ENCODE measurements at regions not wholly inside any gene's neighbourhood (a gene's known extent, or its start where the extent isn't known, plus 50 kb on each side); places are given as distances from the start of the nearest gene placed in this dataset.

GRCh38 chr1:30629501-30629900, 93.9 kb downstream of the MATN1 start:
- no peaks in the 10 kb centered on the region for H3K27me3 ChIP-seq (ENCODE audit: control insufficient read depth, insufficient read depth, low read length)
- no peak for DNase-seq
- no peaks in the 10 kb centered on the region for H3K36me3 ChIP-seq (replicated peaks; ENCODE audit: control insufficient read depth, insufficient read depth, low read length)
- H3K4me3 ChIP-seq (ENCODE audit: insufficient read depth, low read depth, low read length), result no peak overlapping the region

DNA sequence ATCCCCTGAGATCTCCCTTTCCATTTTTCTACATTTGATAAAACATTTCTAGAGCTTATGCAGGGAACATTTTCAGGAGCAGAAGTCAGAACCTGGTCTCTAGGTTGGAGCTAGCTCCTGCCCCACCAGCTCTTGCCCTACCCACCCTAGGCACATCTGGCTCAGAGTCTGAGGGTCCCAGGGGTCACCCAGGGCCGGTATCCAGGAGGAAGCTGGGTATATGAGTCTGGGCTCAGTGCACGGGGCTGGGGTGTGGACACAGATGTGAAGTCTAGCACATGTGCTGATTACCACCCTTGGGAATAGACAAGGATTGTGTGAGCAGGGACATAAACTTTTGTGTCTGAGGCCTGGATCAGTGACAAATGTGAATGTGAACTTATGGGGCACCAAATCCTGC, 95.4 kb downstream of the MATN1 start:
- H3K36me3 ChIP-seq (replicated peaks; ENCODE audit: control insufficient read depth, insufficient read depth, low read length), result no peaks in the 10 kb centered on the region
- DNase-seq, result no peak
- no peaks in the 10 kb centered on the region for H3K27me3 ChIP-seq (ENCODE audit: control insufficient read depth, insufficient read depth, low read length)
- no peak overlapping the region for H3K4me3 ChIP-seq (ENCODE audit: insufficient read depth, low read depth, low read length)

- Histone ChIP-seq H3K4me3 (ENCODE audit: insufficient read depth, low read depth, low read length) (no peak overlapping the region), H3K36me3 (replicated peaks; ENCODE audit: control insufficient read depth, insufficient read depth, low read length) (no peaks in the 10 kb centered on the region), H3K27me3 (ENCODE audit: control insufficient read depth, insufficient read depth, low read length) (no peaks in the 10 kb centered on the region)
- no peak for DNase-seq
Measured at GRCh38 chr1:30627206-30627605, 96.2 kb downstream of the MATN1 start.

GRCh38 chr1:30623431-30623830, 100.0 kb downstream of the MATN1 start:
- DNase-seq, result no peak
- H3K36me3 ChIP-seq (replicated peaks; ENCODE audit: control insufficient read depth, insufficient read depth, low read length), result no peaks in the 10 kb centered on the region
- no peaks in the 10 kb centered on the region for H3K27me3 ChIP-seq (ENCODE audit: control insufficient read depth, insufficient read depth, low read length)
- no peak overlapping the region for H3K4me3 ChIP-seq (ENCODE audit: insufficient read depth, low read depth, low read length)

- DNase-seq, result no peak
- H3K27me3 ChIP-seq (ENCODE audit: control insufficient read depth, insufficient read depth, low read length), result no peaks in the 10 kb centered on the region
- H3K4me3 ChIP-seq (ENCODE audit: insufficient read depth, low read depth, low read length), result no peak overlapping the region
- no peaks in the 10 kb centered on the region for H3K36me3 ChIP-seq (replicated peaks; ENCODE audit: control insufficient read depth, insufficient read depth, low read length)
Measured at GRCh38 chr1:30619619-30620018, 103.8 kb downstream of the MATN1 start.

DNA sequence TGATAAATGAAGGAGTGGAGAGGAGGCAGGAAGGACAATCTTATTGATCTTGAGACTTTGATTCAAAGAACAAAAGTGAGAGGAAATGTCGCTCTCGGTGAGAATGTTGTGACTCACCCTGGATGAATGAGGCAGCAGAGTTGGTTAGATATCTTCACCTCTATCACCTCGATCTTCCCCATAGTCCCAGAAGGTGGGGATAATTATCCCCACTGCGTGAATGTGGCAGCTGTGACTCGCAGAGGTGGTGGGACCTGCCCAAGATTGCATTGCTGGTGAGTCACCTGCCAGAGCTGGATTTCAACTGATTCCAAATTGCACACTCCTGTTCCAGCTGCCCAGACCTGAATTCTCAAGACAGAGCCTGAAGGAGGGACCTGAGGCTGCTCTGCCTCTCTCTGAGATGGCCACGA, 105.0 kb downstream of the MATN1 start:
- Histone ChIP-seq H3K27me3 (ENCODE audit: control insufficient read depth, insufficient read depth, low read length) (no peaks in the 10 kb centered on the region), H3K4me3 (ENCODE audit: insufficient read depth, low read depth, low read length) (no peak overlapping the region), H3K36me3 (replicated peaks; ENCODE audit: control insufficient read depth, insufficient read depth, low read length) (no peaks in the 10 kb centered on the region)
- DNase-seq, result no peak

DNA sequence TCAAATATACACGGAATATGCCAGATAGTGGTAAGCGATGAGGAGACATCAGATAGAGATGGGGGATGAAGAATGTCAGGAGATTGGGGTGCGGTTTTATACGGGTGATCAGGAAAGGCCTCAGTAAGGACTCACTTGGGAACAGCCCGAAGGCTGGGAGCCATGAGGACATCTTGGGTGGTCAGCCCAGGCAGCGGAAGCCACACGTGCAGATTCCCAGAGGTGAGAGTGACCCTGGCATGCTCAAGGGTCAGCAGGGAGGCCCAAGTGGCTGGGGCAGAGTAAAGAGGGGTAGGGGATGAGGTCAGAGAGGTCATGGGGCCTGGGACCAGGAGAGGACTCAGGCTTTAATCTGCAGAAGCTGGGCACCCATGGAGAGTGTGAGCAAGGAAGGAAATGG, 106.6 kb downstream of the MATN1 start:
- H3K4me3 ChIP-seq (ENCODE audit: insufficient read depth, low read depth, low read length), result no peak overlapping the region
- DNase-seq, result no peak

DNA sequence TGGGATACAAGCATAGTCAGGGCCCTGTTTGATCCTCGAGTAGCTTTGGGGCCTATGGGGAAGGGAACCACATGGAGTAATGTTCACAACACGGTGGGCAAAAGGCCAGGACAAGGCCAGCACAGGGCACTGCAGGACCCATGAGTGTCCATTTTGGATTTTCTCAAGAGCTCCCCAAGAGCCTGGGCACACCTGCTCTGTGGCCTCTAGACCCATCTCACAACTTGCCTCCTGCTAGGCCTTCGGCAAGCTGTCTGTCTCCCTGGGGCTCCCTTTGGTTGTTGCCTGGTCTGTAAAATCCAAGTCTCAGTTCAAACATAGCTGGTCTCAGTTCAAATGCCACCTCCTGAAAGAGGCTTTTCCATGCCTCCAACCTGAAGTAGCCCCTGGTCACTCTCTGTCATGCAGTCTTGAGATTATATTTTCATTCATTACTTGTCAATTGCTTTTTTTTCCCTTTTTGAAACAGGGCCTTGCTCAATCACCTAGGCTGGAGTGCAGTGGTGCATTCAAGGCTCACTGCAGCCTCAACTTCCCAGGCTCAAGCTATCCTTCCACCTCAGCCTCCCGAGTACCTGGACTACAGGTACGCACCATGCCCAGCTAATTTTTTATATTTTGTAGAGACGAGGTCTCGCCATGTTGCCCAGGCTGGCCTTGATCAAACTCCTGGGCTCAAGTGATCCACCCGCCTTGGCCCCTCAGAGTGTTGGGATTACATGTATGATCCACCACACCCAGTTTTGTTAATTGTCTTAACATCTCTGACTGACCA, 107.4 kb downstream of the MATN1 start:
- no peaks in the 10 kb centered on the region for H3K27me3 ChIP-seq (ENCODE audit: control insufficient read depth, insufficient read depth, low read length)
- H3K4me3 ChIP-seq (ENCODE audit: insufficient read depth, low read depth, low read length), result no peak overlapping the region
- DNase-seq, result no peak
- no peaks in the 10 kb centered on the region for H3K36me3 ChIP-seq (replicated peaks; ENCODE audit: control insufficient read depth, insufficient read depth, low read length)

More for the DNA sequence above, 106.6 kb downstream of the MATN1 start:
- Histone ChIP-seq H3K36me3 (replicated peaks; ENCODE audit: control insufficient read depth, insufficient read depth, low read length) (no peaks in the 10 kb centered on the region), H3K27me3 (ENCODE audit: control insufficient read depth, insufficient read depth, low read length) (no peaks in the 10 kb centered on the region)

GRCh38 chr1:30615076-30615795, 108.1 kb downstream of the MATN1 start:
- H3K4me3 ChIP-seq (ENCODE audit: insufficient read depth, low read depth, low read length), result no peak overlapping the region
- H3K36me3 ChIP-seq (replicated peaks; ENCODE audit: control insufficient read depth, insufficient read depth, low read length), result no peaks in the 10 kb centered on the region
- no peak for DNase-seq
- no peaks in the 10 kb centered on the region for H3K27me3 ChIP-seq (ENCODE audit: control insufficient read depth, insufficient read depth, low read length)

GRCh38 chr1:30613188-30613587, 110.2 kb downstream of the MATN1 start:
- no peak for DNase-seq
- H3K27me3 ChIP-seq (ENCODE audit: control insufficient read depth, insufficient read depth, low read length), result no peaks in the 10 kb centered on the region
- no peak overlapping the region for H3K4me3 ChIP-seq (ENCODE audit: insufficient read depth, low read depth, low read length)
- H3K36me3 ChIP-seq (replicated peaks; ENCODE audit: control insufficient read depth, insufficient read depth, low read length), result no peaks in the 10 kb centered on the region

DNA sequence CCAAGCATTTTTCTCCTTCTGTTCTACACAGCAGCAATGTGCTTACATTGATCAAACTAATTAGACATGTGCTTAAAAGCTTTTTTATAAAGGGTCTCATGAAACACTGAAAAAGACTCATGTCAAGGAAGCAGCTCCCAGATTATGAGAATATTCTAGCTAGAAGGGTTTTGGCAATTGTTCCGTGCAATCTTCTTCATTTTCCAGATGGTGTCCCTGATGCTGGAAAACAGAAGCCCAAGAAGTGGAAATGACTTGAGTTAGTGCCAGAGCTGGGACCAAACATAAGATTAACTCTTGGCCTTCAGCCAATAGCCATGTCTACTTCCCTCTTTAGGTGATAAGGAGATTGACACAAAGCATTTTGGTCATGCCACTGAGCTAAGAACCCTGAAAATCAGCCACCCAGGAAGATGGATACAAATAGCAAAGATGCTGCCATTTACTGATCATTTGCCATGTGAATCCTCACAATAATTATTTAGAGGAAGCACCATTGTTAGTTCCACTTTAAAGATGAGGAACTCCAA, 110.8 kb downstream of the MATN1 start:
- no peaks in the 10 kb centered on the region for H3K36me3 ChIP-seq (replicated peaks; ENCODE audit: control insufficient read depth, insufficient read depth, low read length)
- no peaks in the 10 kb centered on the region for H3K27me3 ChIP-seq (ENCODE audit: control insufficient read depth, insufficient read depth, low read length)
- H3K4me3 ChIP-seq (ENCODE audit: insufficient read depth, low read depth, low read length), result no peak overlapping the region
- DNase-seq, result no peak

DNA sequence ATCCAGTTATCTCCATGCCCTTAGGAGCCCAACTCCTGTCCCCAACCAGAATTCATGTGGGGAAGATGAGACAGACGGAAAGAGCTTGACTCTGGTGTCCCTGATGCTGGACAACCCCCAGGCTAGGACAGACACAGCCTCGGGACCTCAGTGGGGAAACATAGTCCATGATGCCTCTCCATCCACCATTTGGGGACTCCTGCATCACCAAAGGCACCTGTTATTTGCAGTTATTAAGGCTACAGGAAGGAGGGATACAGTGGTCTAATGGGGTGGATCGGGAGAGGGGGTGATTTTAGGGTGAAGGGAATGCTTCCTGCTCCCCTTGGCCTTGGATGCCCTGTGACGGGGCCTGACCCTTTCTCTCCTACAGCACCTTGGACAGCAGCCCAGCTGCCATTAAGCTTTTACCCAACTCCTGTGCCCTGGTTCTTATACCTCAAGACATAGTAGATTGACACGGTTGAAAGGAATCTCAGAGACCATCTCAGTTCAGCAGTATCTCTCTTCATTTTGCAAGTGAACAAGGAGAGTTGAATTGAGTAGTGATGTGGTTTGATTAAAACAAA, 111.6 kb downstream of the MATN1 start:
- DNase-seq, result peak; percentile 60
- H3K36me3 ChIP-seq (replicated peaks; ENCODE audit: control insufficient read depth, insufficient read depth, low read length), result no peaks in the 10 kb centered on the region
- H3K27me3 ChIP-seq (ENCODE audit: control insufficient read depth, insufficient read depth, low read length), result no peaks in the 10 kb centered on the region
- H3K4me3 ChIP-seq (ENCODE audit: insufficient read depth, low read depth, low read length), result no peak overlapping the region

GRCh38 chr1:30610917-30611316, 112.5 kb downstream of the MATN1 start:
- no peak for DNase-seq
- H3K36me3 ChIP-seq (replicated peaks; ENCODE audit: control insufficient read depth, insufficient read depth, low read length), result no peaks in the 10 kb centered on the region
- H3K4me3 ChIP-seq (ENCODE audit: insufficient read depth, low read depth, low read length), result no peak overlapping the region

GRCh38 chr1:30609999-30610345, 113.4 kb downstream of the MATN1 start:
- DNase-seq, result no peak
- Histone ChIP-seq H3K4me3 (ENCODE audit: insufficient read depth, low read depth, low read length) (no peak overlapping the region), H3K27me3 (ENCODE audit: control insufficient read depth, insufficient read depth, low read length) (no peaks in the 10 kb centered on the region; the same call in 1 of the 2 replicates), H3K36me3 (replicated peaks; ENCODE audit: control insufficient read depth, insufficient read depth, low read length) (no peaks in the 10 kb centered on the region)

More at GRCh38 chr1:30610917-30611316, 112.5 kb downstream of the MATN1 start:
- no peaks in the 10 kb centered on the region for H3K27me3 ChIP-seq (ENCODE audit: control insufficient read depth, insufficient read depth, low read length)

Data from H7 (cell line).